ENCODE measurements at regions not wholly inside any gene's neighbourhood (a gene's known extent, or its start where the extent isn't known, plus 50 kb on each side); places are given as distances from the start of the nearest gene placed in this dataset.

DNA sequence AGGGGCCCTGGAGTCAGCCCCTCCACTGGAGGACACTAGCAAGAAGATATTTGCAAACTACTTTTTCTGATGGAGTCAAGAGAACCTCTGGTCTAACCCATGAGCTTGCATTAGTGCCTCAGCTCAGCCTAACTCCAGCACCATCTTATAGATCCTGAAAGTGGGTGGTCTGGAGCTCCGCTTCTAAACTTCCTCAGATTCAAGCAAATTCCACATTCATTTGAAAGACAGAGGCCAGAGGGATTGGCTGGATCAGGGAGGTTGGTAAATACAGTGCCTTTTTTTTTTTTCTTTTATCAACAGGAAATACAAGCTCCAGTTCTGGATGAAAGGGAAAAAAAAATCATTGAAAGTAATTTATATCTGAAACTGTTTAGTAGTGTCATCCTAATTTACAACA, 99.9 kb downstream of the ENC1 start:
- TF ChIP-seq, protein P1, sequence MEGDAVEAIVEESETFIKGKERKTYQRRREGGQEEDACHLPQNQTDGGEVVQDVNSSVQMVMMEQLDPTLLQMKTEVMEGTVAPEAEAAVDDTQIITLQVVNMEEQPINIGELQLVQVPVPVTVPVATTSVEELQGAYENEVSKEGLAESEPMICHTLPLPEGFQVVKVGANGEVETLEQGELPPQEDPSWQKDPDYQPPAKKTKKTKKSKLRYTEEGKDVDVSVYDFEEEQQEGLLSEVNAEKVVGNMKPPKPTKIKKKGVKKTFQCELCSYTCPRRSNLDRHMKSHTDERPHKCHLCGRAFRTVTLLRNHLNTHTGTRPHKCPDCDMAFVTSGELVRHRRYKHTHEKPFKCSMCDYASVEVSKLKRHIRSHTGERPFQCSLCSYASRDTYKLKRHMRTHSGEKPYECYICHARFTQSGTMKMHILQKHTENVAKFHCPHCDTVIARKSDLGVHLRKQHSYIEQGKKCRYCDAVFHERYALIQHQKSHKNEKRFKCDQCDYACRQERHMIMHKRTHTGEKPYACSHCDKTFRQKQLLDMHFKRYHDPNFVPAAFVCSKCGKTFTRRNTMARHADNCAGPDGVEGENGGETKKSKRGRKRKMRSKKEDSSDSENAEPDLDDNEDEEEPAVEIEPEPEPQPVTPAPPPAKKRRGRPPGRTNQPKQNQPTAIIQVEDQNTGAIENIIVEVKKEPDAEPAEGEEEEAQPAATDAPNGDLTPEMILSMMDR (conservative IDR thresholded peaks at IDR 0.05; ENCODE audit: low read depth, low read length) = no peak
- no peak for TF ChIP-seq EZH2 (IDR thresholded peaks at IDR 0.05; ENCODE audit: borderline replicate concordance, low read depth, low read length, poor library complexity, severe bottlenecking)
